ENCODE measurements at regions not wholly inside any gene's neighbourhood (a gene's known extent, or its start where the extent isn't known, plus 50 kb on each side); places are given as distances from the start of the nearest gene placed in this dataset.

GRCh38 chr12:77314378-77315052 is 249.1 kb upstream of the E2F7 start:
- in situ Hi-C loops (cut with MboI), result no loop called here

DNA sequence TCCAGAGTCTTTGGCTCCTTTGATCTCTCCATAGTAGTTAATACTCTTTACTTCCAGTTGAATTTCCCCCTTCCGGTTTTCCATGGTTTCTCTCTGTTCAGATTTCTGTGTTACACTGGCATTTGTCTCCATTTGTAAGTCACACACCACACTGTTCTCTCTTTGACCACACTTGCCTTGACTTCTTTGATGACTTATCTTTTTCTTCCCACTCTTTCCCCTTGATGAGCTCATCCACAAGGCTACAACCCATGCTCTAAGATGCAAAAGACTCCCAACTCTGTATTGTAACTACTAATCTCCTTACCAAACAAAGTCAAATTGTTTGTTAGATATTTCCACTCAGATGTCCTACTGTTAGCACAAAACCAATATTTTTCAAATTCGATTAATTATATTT is 242.7 kb upstream of the E2F7 start:
- no peak overlapping the region for H2AFZ ChIP-seq (ENCODE audit: low read depth, low read length)
- H3K4me2 ChIP-seq (ENCODE audit: insufficient read depth, low read length), result no peak overlapping the region
- no peaks in the 10 kb centered on the region for H3K9me3 ChIP-seq (replicated peaks; ENCODE audit: control insufficient read depth, insufficient read depth, low read depth, low read length)
- TF ChIP-seq EHMT2 (IDR thresholded peaks at IDR 0.05) (no peak), ZNF174 (CRISPR knock-in tag; IDR thresholded peaks at IDR 0.05) (no peak), HDAC3 (IDR thresholded peaks at IDR 0.05; ENCODE audit: borderline replicate concordance, partially characterized antibody) (no peak), ZNF445 (CRISPR knock-in tag; IDR thresholded peaks at IDR 0.05; ENCODE audit: low read depth) (no peak), GTF2A2 (tag; IDR thresholded peaks at IDR 0.05) (no peak), THAP7 (CRISPR knock-in tag; IDR thresholded peaks at IDR 0.05) (no peak), HNRNPH1 (optimal IDR thresholded peaks at IDR 0.05; ENCODE audit: low read depth, low read length) (no peak)
- TF ChIP-seq, protein P1, sequence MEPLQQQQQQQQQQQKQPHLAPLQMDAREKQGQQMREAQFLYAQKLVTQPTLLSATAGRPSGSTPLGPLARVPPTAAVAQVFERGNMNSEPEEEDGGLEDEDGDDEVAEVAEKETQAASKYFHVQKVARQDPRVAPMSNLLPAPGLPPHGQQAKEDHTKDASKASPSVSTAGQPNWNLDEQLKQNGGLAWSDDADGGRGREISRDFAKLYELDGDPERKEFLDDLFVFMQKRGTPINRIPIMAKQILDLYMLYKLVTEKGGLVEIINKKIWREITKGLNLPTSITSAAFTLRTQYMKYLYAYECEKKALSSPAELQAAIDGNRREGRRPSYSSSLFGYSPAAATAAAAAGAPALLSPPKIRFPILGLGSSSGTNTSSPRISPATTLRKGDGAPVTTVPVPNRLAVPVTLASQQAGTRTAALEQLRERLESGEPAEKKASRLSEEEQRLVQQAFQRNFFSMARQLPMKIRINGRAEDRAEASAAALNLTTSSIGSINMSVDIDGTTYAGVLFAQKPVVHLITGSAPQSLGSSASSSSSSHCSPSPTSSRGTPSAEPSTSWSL (CRISPR knock-in tag; IDR thresholded peaks at IDR 0.05; ENCODE audit: borderline replicate concordance), result no peak
- H3K27me3 ChIP-seq (ENCODE audit: control insufficient read depth in 2 of 2, insufficient read depth in 2 of 2, low read length in 2 of 2), result no peaks in the 10 kb centered on the region
- DNase-seq (ENCODE audit: extremely low read depth in 1 of 4, low spot score in 3 of 4) (no peak), ATAC-seq (no peak), FAIRE-seq (no peak)
- no peak overlapping the region for H3K27ac ChIP-seq (ENCODE audit: extremely low read depth, low read depth, low read length)
- H3K4me1 ChIP-seq (replicated peaks in 1 of 2; ENCODE audit: control insufficient read depth in 2 of 2, insufficient read depth in 2 of 2, low read length in 2 of 2), result no peaks in the 10 kb centered on the region
- H3K79me2 ChIP-seq (ENCODE audit: control insufficient read depth, insufficient read depth, low read length), result no peaks in the 10 kb centered on the region
- no peaks in the 10 kb centered on the region for H3K36me3 ChIP-seq (ENCODE audit: control insufficient read depth, insufficient read depth, low read length)
- no peaks in the 10 kb centered on the region for H4K20me1 ChIP-seq (replicated peaks; ENCODE audit: control insufficient read depth, insufficient read depth, low read length)
- intact Hi-C loops (cut with micrococcal nuclease) (no loop called here), in situ Hi-C loops (cut with MboI) (no loop called here)
- H3K9ac ChIP-seq (ENCODE audit: insufficient read depth in 1 of 2, low read depth in 2 of 2, low read length in 2 of 2), result no peak overlapping the region
- no TSS peak for BruUV-seq (replicated peaks)
- ChIA-PET POLR2A (no interaction called here), CTCF (ENCODE audit: low intra/inter-chr PET ratio) (no interaction called here)
- H3K4me3 ChIP-seq, result no peak overlapping the region
- 5% methylated on average over 2 of the region's 2 CpGs for WGBS (ENCODE audit: insufficient coverage, low coverage, missing lambda C conversion rate)
- H3K9me1 ChIP-seq (ENCODE audit: control insufficient read depth, insufficient read depth, low read length), result no peaks in the 10 kb centered on the region

More at GRCh38 chr12:77314378-77315052, 249.1 kb upstream of the E2F7 start:
- H3K4me2 ChIP-seq (ENCODE audit: insufficient read depth, low read length), result no peak overlapping the region
- H4K20me1 ChIP-seq (replicated peaks; ENCODE audit: control insufficient read depth, insufficient read depth, low read length), result no peaks in the 10 kb centered on the region
- H2AFZ ChIP-seq (ENCODE audit: low read depth, low read length), result no peak overlapping the region
- ATAC-seq (no peak), FAIRE-seq (no peak), DNase-seq (ENCODE audit: extremely low read depth in 1 of 4, low spot score in 3 of 4) (no peak)
- CTCF ChIA-PET (ENCODE audit: low intra/inter-chr PET ratio), result no interaction called here
- no peak overlapping the region for H3K9ac ChIP-seq (ENCODE audit: insufficient read depth in 1 of 2, low read depth in 2 of 2, low read length in 2 of 2)
- no TSS peak for BruUV-seq (replicated peaks)
- H3K4me1 ChIP-seq (replicated peaks in 1 of 2; ENCODE audit: control insufficient read depth in 2 of 2, insufficient read depth in 2 of 2, low read length in 2 of 2), result no peaks in the 10 kb centered on the region
- H3K4me3 ChIP-seq, result no peak overlapping the region
- intact Hi-C loops (cut with micrococcal nuclease), result no loop called here
- H3K79me2 ChIP-seq (ENCODE audit: control insufficient read depth, insufficient read depth, low read length), result no peaks in the 10 kb centered on the region
- TF ChIP-seq POLR2AphosphoS2 (IDR thresholded peaks at IDR 0.05; ENCODE audit: low read length), result no peak
- no peak for TF ChIP-seq MTA3 (IDR thresholded peaks at IDR 0.05; ENCODE audit: borderline replicate concordance)
- no peak for TF ChIP-seq ZNF184 (CRISPR knock-in tag; IDR thresholded peaks at IDR 0.05)
- no peaks in the 10 kb centered on the region for H3K9me1 ChIP-seq (ENCODE audit: control insufficient read depth, insufficient read depth, low read length)
- WGBS (ENCODE audit: insufficient coverage, low coverage, missing lambda C conversion rate), result 0% methylated on average over 2 of the region's 2 CpGs
- no peaks in the 10 kb centered on the region for H3K27me3 ChIP-seq (ENCODE audit: control insufficient read depth in 2 of 2, insufficient read depth in 2 of 2, low read length in 2 of 2)
- POLR2A ChIA-PET, result interaction anchor here (0.7 kb wide), 1 partner anchor 58 kb away, joined by 3 read pairs; no protein-coding TSS in a partner anchor
- no peaks in the 10 kb centered on the region for H3K36me3 ChIP-seq (ENCODE audit: control insufficient read depth, insufficient read depth, low read length)
- H3K27ac ChIP-seq (ENCODE audit: extremely low read depth, low read depth, low read length), result no peak overlapping the region
- no peaks in the 10 kb centered on the region for H3K9me3 ChIP-seq (replicated peaks; ENCODE audit: control insufficient read depth, insufficient read depth, low read depth, low read length)
